LNCAP (cell line): ENCODE measurements at regions not wholly inside any gene's neighbourhood (a gene's known extent, or its start where the extent isn't known, plus 50 kb on each side); places are given as distances from the start of the nearest gene placed in this dataset.

Experiments
- TF ChIP-seq, protein P1 (sequence below): fragments of 450-650 bp; IDR thresholded peaks from 2 replicates; pipeline ENCODE4 v1.5.1; 2017; ENCODE audit warnings: mild to moderate bottlenecking

GRCh38 chr18:66655407-66655806 is 51.5 kb upstream of the CDH19 start:
- TF ChIP-seq, protein P1, sequence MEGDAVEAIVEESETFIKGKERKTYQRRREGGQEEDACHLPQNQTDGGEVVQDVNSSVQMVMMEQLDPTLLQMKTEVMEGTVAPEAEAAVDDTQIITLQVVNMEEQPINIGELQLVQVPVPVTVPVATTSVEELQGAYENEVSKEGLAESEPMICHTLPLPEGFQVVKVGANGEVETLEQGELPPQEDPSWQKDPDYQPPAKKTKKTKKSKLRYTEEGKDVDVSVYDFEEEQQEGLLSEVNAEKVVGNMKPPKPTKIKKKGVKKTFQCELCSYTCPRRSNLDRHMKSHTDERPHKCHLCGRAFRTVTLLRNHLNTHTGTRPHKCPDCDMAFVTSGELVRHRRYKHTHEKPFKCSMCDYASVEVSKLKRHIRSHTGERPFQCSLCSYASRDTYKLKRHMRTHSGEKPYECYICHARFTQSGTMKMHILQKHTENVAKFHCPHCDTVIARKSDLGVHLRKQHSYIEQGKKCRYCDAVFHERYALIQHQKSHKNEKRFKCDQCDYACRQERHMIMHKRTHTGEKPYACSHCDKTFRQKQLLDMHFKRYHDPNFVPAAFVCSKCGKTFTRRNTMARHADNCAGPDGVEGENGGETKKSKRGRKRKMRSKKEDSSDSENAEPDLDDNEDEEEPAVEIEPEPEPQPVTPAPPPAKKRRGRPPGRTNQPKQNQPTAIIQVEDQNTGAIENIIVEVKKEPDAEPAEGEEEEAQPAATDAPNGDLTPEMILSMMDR, result no peak
